ENCODE measurements at regions not wholly inside any gene's neighbourhood (a gene's known extent, or its start where the extent isn't known, plus 50 kb on each side); places are given as distances from the start of the nearest gene placed in this dataset.

GRCh38 chr5:67660149-67660548 is 463.6 kb upstream of the CD180 start (continued):
- TF ChIP-seq, protein P1, sequence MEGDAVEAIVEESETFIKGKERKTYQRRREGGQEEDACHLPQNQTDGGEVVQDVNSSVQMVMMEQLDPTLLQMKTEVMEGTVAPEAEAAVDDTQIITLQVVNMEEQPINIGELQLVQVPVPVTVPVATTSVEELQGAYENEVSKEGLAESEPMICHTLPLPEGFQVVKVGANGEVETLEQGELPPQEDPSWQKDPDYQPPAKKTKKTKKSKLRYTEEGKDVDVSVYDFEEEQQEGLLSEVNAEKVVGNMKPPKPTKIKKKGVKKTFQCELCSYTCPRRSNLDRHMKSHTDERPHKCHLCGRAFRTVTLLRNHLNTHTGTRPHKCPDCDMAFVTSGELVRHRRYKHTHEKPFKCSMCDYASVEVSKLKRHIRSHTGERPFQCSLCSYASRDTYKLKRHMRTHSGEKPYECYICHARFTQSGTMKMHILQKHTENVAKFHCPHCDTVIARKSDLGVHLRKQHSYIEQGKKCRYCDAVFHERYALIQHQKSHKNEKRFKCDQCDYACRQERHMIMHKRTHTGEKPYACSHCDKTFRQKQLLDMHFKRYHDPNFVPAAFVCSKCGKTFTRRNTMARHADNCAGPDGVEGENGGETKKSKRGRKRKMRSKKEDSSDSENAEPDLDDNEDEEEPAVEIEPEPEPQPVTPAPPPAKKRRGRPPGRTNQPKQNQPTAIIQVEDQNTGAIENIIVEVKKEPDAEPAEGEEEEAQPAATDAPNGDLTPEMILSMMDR (IDR thresholded peaks at IDR 0.05): no peak
- TF ChIP-seq TEAD4 (IDR thresholded peaks at IDR 0.05; ENCODE audit: borderline replicate concordance, insufficient read depth): no peak
- TF ChIP-seq NRF1 (IDR thresholded peaks at IDR 0.05; ENCODE audit: low read depth, low read length): no peak
- no peak for TF ChIP-seq TAF1 (IDR thresholded peaks at IDR 0.05; ENCODE audit: borderline replicate concordance, low read depth, low read length)
- no peak for TF ChIP-seq TCF12 (IDR thresholded peaks at IDR 0.05)
- no peak for TF ChIP-seq RFX5 (IDR thresholded peaks at IDR 0.05; ENCODE audit: low read length)
- TF ChIP-seq RAD21 (IDR thresholded peaks at IDR 0.05; ENCODE audit: low read length): no peak

GRCh38 chr5:67659288-67659687 is 462.7 kb upstream of the CD180 start:
- ChIA-PET POLR2A (no interaction called here), CTCF (interaction anchor here (0.9 kb wide), 1 partner anchor 19 kb away, joined by 3 read pairs; no protein-coding TSS in a partner anchor)
- Histone ChIP-seq H3K27ac (ENCODE audit: low read depth in 2 of 2, low read length in 1 of 2) (no peak overlapping the region), H3K4me1 (ENCODE audit: control insufficient read depth in 1 of 2, insufficient read depth in 2 of 2, low read depth in 1 of 2, low read length in 1 of 2) (no peaks in the 10 kb centered on the region; a peak in 1 of 4 replicates), H3K27me3 (ENCODE audit: insufficient read depth) (no peaks in the 10 kb centered on the region), H2AFZ (ENCODE audit: low read depth) (no peak overlapping the region), H3K9me3 (no peaks in the 10 kb centered on the region; the same call in 1 of the 2 replicates), H3F3A (replicated peaks; ENCODE audit: insufficient read depth) (no peaks in the 10 kb centered on the region), H3K9ac (no peak overlapping the region), H4K20me1 (ENCODE audit: insufficient read depth) (no peaks in the 10 kb centered on the region), H3K36me3 (replicated peaks in 1 of 2; ENCODE audit: control insufficient read depth in 1 of 2, insufficient read depth in 2 of 2, low read length in 1 of 2) (no peaks in the 10 kb centered on the region), H3K79me2 (ENCODE audit: insufficient read depth) (no peaks in the 10 kb centered on the region), H3K4me3 (ENCODE audit: low read depth in 2 of 2, low read length in 1 of 2) (no peak overlapping the region), H3K4me2 (no peak overlapping the region), H3K9me2 (no peaks in the 10 kb centered on the region)
- DNase-seq: no peak
- TF ChIP-seq FOXM1 (IDR thresholded peaks at IDR 0.05; ENCODE audit: low read depth): no peak
- TF ChIP-seq CHD2 (IDR thresholded peaks at IDR 0.05; ENCODE audit: low read length, partially characterized antibody): no peak
- TF ChIP-seq MXI1 (IDR thresholded peaks at IDR 0.05; ENCODE audit: low read depth, low read length): no peak
- no peak for TF ChIP-seq PBX3 (IDR thresholded peaks at IDR 0.05)
- no peak for TF ChIP-seq GABPA (IDR thresholded peaks at IDR 0.05; ENCODE audit: low read depth)
- no peak for TF ChIP-seq ELF1 (IDR thresholded peaks at IDR 0.05)
- TF ChIP-seq SIN3A (IDR thresholded peaks at IDR 0.05; ENCODE audit: borderline replicate concordance, low read depth, low read length): no peak
- no peak for TF ChIP-seq JUND (IDR thresholded peaks at IDR 0.05)
- WGBS (ENCODE audit: low lambda C conversion rate): 33% methylated on average over 6 of the region's 6 CpGs

GRCh38 chr5:67657055-67657454 is 460.5 kb upstream of the CD180 start:
- H3K9me3 ChIP-seq: no peaks in the 10 kb centered on the region; the same call in 1 of the 2 replicates
- no peak overlapping the region for H2AFZ ChIP-seq (ENCODE audit: low read depth)
- H3K27ac ChIP-seq (ENCODE audit: low read depth in 2 of 2, low read length in 1 of 2): no peak overlapping the region
- H3K4me2 ChIP-seq: no peak overlapping the region
- no peaks in the 10 kb centered on the region for H3K9me2 ChIP-seq
- H3K9ac ChIP-seq: no peak overlapping the region
- no peaks in the 10 kb centered on the region for H4K20me1 ChIP-seq (ENCODE audit: insufficient read depth)
- DNase-seq: no peak
- H3K79me2 ChIP-seq (ENCODE audit: insufficient read depth): no peaks in the 10 kb centered on the region
- POLR2A ChIA-PET: no interaction called here
- CTCF ChIA-PET: no interaction called here
- no peaks in the 10 kb centered on the region for H3K36me3 ChIP-seq (replicated peaks in 1 of 2; ENCODE audit: control insufficient read depth in 1 of 2, insufficient read depth in 2 of 2, low read length in 1 of 2)
- no peak overlapping the region for H3K4me3 ChIP-seq (ENCODE audit: low read depth in 2 of 2, low read length in 1 of 2)
- H3F3A ChIP-seq (replicated peaks; ENCODE audit: insufficient read depth): no peaks in the 10 kb centered on the region
- H3K4me1 ChIP-seq (ENCODE audit: control insufficient read depth in 1 of 2, insufficient read depth in 2 of 2, low read depth in 1 of 2, low read length in 1 of 2): no peaks in the 10 kb centered on the region; a peak in 1 of 4 replicates
- no peaks in the 10 kb centered on the region for H3K27me3 ChIP-seq (ENCODE audit: insufficient read depth)
- WGBS (ENCODE audit: low lambda C conversion rate): 18% methylated on average over 5 of the region's 5 CpGs
- TF ChIP-seq SMC3 (IDR thresholded peaks at IDR 0.05; ENCODE audit: low read depth, low read length): no peak
- no peak for TF ChIP-seq GABPA (IDR thresholded peaks at IDR 0.05; ENCODE audit: low read depth)
- TF ChIP-seq, protein P2, sequence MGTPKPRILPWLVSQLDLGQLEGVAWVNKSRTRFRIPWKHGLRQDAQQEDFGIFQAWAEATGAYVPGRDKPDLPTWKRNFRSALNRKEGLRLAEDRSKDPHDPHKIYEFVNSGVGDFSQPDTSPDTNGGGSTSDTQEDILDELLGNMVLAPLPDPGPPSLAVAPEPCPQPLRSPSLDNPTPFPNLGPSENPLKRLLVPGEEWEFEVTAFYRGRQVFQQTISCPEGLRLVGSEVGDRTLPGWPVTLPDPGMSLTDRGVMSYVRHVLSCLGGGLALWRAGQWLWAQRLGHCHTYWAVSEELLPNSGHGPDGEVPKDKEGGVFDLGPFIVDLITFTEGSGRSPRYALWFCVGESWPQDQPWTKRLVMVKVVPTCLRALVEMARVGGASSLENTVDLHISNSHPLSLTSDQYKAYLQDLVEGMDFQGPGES (IDR thresholded peaks at IDR 0.05; ENCODE audit: low read depth, low read length): no peak
- no peak for TF ChIP-seq SIN3A (IDR thresholded peaks at IDR 0.05; ENCODE audit: borderline replicate concordance, low read depth, low read length)
- no peak for TF ChIP-seq NRF1 (IDR thresholded peaks at IDR 0.05; ENCODE audit: low read depth, low read length)
- TF ChIP-seq, protein P3, sequence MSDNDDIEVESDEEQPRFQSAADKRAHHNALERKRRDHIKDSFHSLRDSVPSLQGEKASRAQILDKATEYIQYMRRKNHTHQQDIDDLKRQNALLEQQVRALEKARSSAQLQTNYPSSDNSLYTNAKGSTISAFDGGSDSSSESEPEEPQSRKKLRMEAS (IDR thresholded peaks at IDR 0.05; ENCODE audit: low read depth): no peak
- TF ChIP-seq EP300 (IDR thresholded peaks at IDR 0.05; ENCODE audit: borderline replicate concordance in 1 of 2, low read depth in 1 of 2, low read length in 1 of 2): no peak
- no peak for TF ChIP-seq EZH2phosphoT487 (IDR thresholded peaks at IDR 0.05; ENCODE audit: borderline replicate concordance, low read depth)
- TF ChIP-seq, protein P1 (IDR thresholded peaks at IDR 0.05): no peak
- no peak for TF ChIP-seq RXRA (IDR thresholded peaks at IDR 0.05; ENCODE audit: borderline replicate concordance, low read depth)
- TF ChIP-seq CHD2 (IDR thresholded peaks at IDR 0.05; ENCODE audit: low read length, partially characterized antibody): no peak
